Upper lobe of left lung (tissue), 4 donors: ENCODE measurements at regions not wholly inside any gene's neighbourhood (a gene's known extent, or its start where the extent isn't known, plus 50 kb on each side); places are given as distances from the start of the nearest gene placed in this dataset.

Source experiments
- EP300 ChIP-seq, 4 donors: sonication (generic); formaldehyde crosslinking; IDR thresholded peaks; one replicate each; pipeline ENCODE4 v1.5.1; 2017; ENCODE audit warnings: antibody characterized with exemption in 4 of 4, control low read depth in 2 of 4
- POLR2A ChIP-seq, 4 donors: fragments of 450-650 bp; IDR thresholded peaks; one replicate each; pipeline ENCODE4 v1.5.1; 2016 to 2017; ENCODE audit warnings: antibody characterized with exemption in 4 of 4, mild to moderate bottlenecking in 2 of 4
- POLR2AphosphoS5 ChIP-seq, 2 donors: sonication (generic); formaldehyde crosslinking; IDR thresholded peaks; one replicate each; pipeline ENCODE4 v1.5.1; 2017; ENCODE audit warnings: antibody characterized with exemption in 2 of 2
- TF ChIP-seq, protein P1 (sequence below), 6 experiments: fragments of 450-650 bp in 4 of 6; fragments of 200-600 bp in 2 of 6; sonication (generic) in 2 of 6; IDR thresholded peaks; one replicate each; pipeline ENCODE4 v1.5.1; 2016 to 2019; ENCODE audit warnings: antibody characterized with exemption in 6 of 6

DNA sequence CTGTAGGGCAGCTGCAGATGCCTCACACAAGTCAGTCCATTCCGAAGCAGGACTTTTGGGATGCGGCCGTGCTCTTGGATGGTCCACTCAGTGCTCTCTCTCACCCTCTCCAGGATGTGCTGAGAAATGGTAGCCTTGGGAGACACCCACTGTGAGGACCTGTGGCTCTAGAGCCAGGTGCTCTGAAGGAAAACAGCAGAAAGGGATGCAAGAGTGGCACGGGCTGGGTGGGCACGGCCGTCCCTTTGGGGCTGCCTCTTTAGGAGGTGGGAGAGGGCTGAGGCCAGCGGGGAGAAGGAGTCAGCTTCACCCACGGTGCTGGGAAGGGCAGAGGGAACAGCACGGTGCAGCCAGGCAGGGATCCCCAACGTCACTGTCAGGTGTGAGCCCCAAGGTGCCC is 106.1 kb downstream of the RIPK4 start:
- TF ChIP-seq, protein P1, sequence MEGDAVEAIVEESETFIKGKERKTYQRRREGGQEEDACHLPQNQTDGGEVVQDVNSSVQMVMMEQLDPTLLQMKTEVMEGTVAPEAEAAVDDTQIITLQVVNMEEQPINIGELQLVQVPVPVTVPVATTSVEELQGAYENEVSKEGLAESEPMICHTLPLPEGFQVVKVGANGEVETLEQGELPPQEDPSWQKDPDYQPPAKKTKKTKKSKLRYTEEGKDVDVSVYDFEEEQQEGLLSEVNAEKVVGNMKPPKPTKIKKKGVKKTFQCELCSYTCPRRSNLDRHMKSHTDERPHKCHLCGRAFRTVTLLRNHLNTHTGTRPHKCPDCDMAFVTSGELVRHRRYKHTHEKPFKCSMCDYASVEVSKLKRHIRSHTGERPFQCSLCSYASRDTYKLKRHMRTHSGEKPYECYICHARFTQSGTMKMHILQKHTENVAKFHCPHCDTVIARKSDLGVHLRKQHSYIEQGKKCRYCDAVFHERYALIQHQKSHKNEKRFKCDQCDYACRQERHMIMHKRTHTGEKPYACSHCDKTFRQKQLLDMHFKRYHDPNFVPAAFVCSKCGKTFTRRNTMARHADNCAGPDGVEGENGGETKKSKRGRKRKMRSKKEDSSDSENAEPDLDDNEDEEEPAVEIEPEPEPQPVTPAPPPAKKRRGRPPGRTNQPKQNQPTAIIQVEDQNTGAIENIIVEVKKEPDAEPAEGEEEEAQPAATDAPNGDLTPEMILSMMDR (IDR thresholded peaks at IDR 0.05): no peak
- TF ChIP-seq POLR2A (IDR thresholded peaks at IDR 0.05) (no peak), POLR2AphosphoS5 (IDR thresholded peaks at IDR 0.05) (no peak), EP300 (IDR thresholded peaks at IDR 0.05) (no peak)
